Calu3 (cell line): ENCODE measurements at regions not wholly inside any gene's neighbourhood (a gene's known extent, or its start where the extent isn't known, plus 50 kb on each side); places are given as distances from the start of the nearest gene placed in this dataset.

Experiments used
- BruUV-seq: library from RNA; stranded (reverse); fragments of 400-500 nt; replicated peaks from 2 replicates; lab custom pipeline; 2021; lab: Mats Ljungman, UMichigan
- CTCF ChIA-PET: fragments of 300-600 bp; sonication (Branson Sonifier 250); formaldehyde crosslinking; loops from one replicate; lab custom pipeline; 2022; ENCODE audit warnings: antibody characterized with exemption; lab: Charles Lee
- DNase-seq: peaks from one replicate; pipeline ENCODE4 v3.0.0; 2022
- H3K27ac Mint-ChIP-seq: one replicate; pipeline ENCODE4 v1.8.0; 2022; ENCODE audit warnings: mixed read lengths; ENCODE audit not compliant: unreplicated experiment
- H3K27me3 Mint-ChIP-seq: one replicate; pipeline ENCODE4 v1.8.0; 2022; ENCODE audit warnings: mixed read lengths; ENCODE audit not compliant: unreplicated experiment
- H3K36me3 Mint-ChIP-seq: one replicate; pipeline ENCODE4 v1.8.0; 2022; ENCODE audit warnings: mild to moderate bottlenecking, moderate library complexity, mixed read lengths; ENCODE audit not compliant: insufficient read depth, unreplicated experiment
- H3K4me1 Mint-ChIP-seq: one replicate; pipeline ENCODE4 v1.8.0; 2022; ENCODE audit warnings: mild to moderate bottlenecking, low read depth, mixed read lengths; ENCODE audit not compliant: unreplicated experiment
- H3K4me3 Mint-ChIP-seq: one replicate; pipeline ENCODE4 v1.8.0; 2022; ENCODE audit warnings: mild to moderate bottlenecking, low read depth, moderate library complexity, mixed read lengths; ENCODE audit not compliant: unreplicated experiment
- H3K9me3 Mint-ChIP-seq: one replicate; pipeline ENCODE4 v1.8.0; 2022; ENCODE audit warnings: low read depth, mixed read lengths; ENCODE audit not compliant: unreplicated experiment
- intact Hi-C: fragments of 100-400 bp; cut with micrococcal nuclease; formaldehyde crosslinking; loops from one replicate; pipeline ENCODE4 v1.10.0; 2022; ENCODE audit not compliant: unreplicated experiment
- TF ChIP-seq, protein P1 (sequence below): fragments of 200-600 bp; IDR thresholded peaks from one replicate; pipeline ENCODE4 v1.8.0; 2022; ENCODE audit warnings: antibody characterized with exemption; ENCODE audit not compliant: unreplicated experiment

DNA sequence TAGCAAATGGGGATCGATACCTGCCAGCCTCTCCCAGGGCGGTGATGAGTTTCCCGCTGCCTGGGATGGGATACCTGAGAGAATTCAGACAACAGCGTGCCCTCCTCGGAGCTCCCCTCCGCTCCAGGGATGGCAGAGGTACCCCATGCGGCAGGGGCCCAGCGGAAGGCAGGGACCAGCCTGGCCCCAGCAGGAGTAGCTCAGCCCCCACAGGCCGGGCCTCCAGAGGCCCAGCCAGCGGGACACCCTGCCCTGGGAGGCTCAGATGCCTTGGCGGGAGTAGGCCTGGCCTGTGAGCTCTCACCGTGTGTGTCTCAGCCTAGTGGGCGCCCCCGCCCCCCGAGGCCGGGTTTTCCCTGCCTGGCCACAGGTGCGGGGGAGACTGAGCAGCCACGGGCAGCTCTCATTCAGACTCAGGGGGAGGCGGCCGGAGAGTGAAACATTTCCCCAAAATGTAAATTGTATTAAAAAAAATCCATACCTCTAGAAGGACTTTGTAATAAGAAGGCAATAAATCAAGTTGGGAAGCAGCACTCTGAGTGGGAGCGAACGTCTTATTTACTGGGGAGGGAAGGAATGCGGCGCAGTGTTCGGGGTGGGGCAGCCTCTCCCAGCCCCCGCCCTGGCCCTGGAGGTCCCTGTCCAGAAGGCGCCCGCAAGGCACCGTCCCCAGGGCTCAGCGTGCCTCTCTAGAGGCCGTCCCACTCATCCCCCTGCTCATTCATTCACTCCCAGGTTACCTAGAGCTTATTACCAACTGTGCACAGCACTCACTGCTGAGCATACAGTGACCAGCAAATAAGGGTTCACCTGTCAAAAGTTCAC, 888.0 kb downstream of the BRD1 start:
- TF ChIP-seq, protein P1, sequence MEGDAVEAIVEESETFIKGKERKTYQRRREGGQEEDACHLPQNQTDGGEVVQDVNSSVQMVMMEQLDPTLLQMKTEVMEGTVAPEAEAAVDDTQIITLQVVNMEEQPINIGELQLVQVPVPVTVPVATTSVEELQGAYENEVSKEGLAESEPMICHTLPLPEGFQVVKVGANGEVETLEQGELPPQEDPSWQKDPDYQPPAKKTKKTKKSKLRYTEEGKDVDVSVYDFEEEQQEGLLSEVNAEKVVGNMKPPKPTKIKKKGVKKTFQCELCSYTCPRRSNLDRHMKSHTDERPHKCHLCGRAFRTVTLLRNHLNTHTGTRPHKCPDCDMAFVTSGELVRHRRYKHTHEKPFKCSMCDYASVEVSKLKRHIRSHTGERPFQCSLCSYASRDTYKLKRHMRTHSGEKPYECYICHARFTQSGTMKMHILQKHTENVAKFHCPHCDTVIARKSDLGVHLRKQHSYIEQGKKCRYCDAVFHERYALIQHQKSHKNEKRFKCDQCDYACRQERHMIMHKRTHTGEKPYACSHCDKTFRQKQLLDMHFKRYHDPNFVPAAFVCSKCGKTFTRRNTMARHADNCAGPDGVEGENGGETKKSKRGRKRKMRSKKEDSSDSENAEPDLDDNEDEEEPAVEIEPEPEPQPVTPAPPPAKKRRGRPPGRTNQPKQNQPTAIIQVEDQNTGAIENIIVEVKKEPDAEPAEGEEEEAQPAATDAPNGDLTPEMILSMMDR = no peak
- Mint-ChIP-seq H3K27ac (no peak overlapping the region), H3K27me3 (no peaks in the 10 kb centered on the region), H3K4me1 (no peaks in the 10 kb centered on the region), H3K36me3 (no peaks in the 10 kb centered on the region), H3K9me3 (peaks cover 6% of the 10 kb centered on the region), H3K4me3 (no peak overlapping the region)
- intact Hi-C loops = no loop called here
- no peak for DNase-seq
- BruUV-seq = no TSS peak
- CTCF ChIA-PET = no interaction called here

DNA sequence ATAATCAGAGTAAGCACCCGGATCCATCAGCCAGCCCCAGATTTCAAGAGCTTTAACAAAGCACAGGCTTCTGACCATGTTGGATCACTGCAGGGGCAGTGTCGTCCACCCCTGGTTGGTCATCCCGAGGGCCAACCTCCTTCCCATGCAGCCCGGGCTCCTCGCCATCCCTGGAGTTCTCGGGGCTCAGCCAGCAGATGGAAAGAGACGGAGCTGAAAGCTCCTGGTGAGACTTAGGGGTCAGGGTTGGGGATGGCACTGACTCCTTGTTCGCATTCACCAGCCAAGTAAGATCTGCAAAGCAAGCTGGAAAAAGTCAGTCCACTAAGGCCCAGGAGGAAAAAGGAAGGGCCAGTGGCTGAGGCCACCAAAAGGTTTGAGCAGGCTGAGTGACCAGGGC, 888.9 kb downstream of the BRD1 start:
- H3K36me3 Mint-ChIP-seq = no peaks in the 10 kb centered on the region
- no peak overlapping the region for H3K4me3 Mint-ChIP-seq
- no TSS peak for BruUV-seq
- CTCF ChIA-PET = no interaction called here
- TF ChIP-seq, protein P1 = no peak
- DNase-seq = no peak
- H3K4me1 Mint-ChIP-seq = no peaks in the 10 kb centered on the region
- H3K27ac Mint-ChIP-seq = no peak overlapping the region
- intact Hi-C loops = no loop called here
- H3K9me3 Mint-ChIP-seq = peaks cover 11% of the 10 kb centered on the region
- no peaks in the 10 kb centered on the region for H3K27me3 Mint-ChIP-seq

DNA sequence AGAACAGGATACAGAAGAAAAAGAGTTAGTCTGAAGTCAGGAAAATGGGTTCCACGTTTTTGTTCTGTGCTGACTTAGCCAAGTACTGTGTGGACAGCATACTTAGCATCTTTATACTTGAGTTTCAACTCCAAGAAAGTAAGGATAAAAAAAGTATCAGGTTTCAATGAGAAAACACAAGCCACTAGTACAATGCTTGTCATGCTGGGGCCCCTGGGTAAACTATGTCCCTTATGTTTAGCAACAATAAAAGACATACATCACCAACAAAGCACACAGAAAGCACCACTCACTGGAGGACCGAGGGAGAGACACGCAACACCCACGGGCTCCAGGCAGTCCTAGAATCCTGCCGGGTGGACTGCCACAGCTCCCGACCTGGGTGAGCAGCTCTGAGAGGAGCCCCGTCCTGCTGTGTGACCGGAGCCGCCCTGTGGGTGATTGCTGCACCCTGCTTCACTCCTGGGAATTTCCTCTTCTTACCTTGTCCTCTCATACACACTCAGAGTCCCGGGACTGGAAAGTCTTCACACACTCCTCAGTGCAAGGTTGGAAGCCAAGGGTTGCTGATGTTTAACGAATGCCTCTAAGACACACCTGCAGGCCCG, 890.5 kb downstream of the BRD1 start:
- TF ChIP-seq, protein P1 = no peak
- no peak for DNase-seq
- BruUV-seq = no TSS peak
- CTCF ChIA-PET = no interaction called here
- no peak overlapping the region for H3K27ac Mint-ChIP-seq
- H3K9me3 Mint-ChIP-seq = peaks cover 13% of the 10 kb centered on the region
- H3K4me1 Mint-ChIP-seq = no peaks in the 10 kb centered on the region
- H3K4me3 Mint-ChIP-seq = no peak overlapping the region
- H3K36me3 Mint-ChIP-seq = no peaks in the 10 kb centered on the region
- H3K27me3 Mint-ChIP-seq = no peaks in the 10 kb centered on the region
- intact Hi-C loops = no loop called here

DNA sequence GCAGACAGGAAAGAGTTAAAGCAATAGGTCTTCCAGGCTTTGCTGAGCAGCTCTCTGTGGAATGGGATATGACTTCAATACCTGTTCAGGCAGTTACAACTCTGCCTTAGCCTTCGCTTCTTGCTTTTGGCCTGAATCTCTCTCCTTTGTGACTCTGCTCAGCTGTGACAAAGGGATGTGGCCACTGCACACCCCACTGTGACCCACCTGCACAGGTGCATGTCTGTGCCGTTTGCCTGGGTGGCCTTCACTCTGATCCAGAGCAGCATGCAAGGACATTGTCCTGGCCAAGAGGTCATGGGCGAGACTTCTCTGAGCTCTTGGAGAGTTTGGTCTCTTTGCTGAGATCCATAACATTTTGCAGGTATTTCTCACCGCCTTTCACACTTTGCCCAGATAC, 891.3 kb downstream of the BRD1 start:
- CTCF ChIA-PET = no interaction called here
- Mint-ChIP-seq H3K36me3 (no peaks in the 10 kb centered on the region), H3K27ac (no peak overlapping the region), H3K4me3 (no peak overlapping the region), H3K27me3 (no peaks in the 10 kb centered on the region), H3K4me1 (no peaks in the 10 kb centered on the region), H3K9me3 (peaks cover 13% of the 10 kb centered on the region)
- intact Hi-C loops = no loop called here
- no peak for DNase-seq
- BruUV-seq = no TSS peak
- TF ChIP-seq, protein P1 = no peak
